ENCODE measurements at regions not wholly inside any gene's neighbourhood (a gene's known extent, or its start where the extent isn't known, plus 50 kb on each side); places are given as distances from the start of the nearest gene placed in this dataset.

DNA sequence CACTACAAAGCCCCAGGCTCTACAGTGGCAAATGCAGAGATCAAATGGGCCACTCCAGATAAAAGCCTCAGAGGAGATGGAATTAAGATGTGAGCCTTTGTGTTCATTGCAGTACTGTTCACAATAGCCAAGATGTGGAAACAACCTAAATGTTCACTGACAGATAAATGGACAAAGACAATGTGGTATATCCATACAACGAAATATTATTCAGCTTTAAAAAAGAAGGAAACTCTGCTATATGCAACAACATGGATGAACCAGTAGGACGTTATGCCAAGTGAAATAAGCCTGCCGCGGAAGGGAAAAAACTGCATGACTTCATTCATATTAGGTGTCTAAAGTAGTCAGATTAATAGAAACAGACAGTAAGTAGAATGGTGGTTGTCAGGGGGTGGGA is 170.5 kb upstream of the TBX20 start:
- TF ChIP-seq, protein P1, sequence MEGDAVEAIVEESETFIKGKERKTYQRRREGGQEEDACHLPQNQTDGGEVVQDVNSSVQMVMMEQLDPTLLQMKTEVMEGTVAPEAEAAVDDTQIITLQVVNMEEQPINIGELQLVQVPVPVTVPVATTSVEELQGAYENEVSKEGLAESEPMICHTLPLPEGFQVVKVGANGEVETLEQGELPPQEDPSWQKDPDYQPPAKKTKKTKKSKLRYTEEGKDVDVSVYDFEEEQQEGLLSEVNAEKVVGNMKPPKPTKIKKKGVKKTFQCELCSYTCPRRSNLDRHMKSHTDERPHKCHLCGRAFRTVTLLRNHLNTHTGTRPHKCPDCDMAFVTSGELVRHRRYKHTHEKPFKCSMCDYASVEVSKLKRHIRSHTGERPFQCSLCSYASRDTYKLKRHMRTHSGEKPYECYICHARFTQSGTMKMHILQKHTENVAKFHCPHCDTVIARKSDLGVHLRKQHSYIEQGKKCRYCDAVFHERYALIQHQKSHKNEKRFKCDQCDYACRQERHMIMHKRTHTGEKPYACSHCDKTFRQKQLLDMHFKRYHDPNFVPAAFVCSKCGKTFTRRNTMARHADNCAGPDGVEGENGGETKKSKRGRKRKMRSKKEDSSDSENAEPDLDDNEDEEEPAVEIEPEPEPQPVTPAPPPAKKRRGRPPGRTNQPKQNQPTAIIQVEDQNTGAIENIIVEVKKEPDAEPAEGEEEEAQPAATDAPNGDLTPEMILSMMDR (conservative IDR thresholded peaks at IDR 0.05 in 1 of 2, IDR thresholded peaks at IDR 0.05 in 1 of 2; ENCODE audit: low read depth in 1 of 2, low read length in 2 of 2), result no peak
- TF ChIP-seq EZH2 (IDR thresholded peaks at IDR 0.05; ENCODE audit: low read length, missing control alignments), result no peak
